Caco-2 (cell line): ENCODE measurements at regions not wholly inside any gene's neighbourhood (a gene's known extent, or its start where the extent isn't known, plus 50 kb on each side); places are given as distances from the start of the nearest gene placed in this dataset.
A peak's percentile ranks its signal among the peaks of the same experiment; 100 is the strongest.

Experiments
- BruUV-seq: library from RNA; stranded (reverse); fragments of 400-500 nt; replicated peaks from 2 replicates; lab custom pipeline; 2021; lab: Mats Ljungman, UMichigan
- CTCF ChIA-PET: fragments of 300-600 bp; sonication (Branson Sonifier 250); formaldehyde crosslinking; loops from one replicate; lab custom pipeline; 2022; ENCODE audit warnings: antibody characterized with exemption; lab: Charles Lee
- POLR2A ChIA-PET: fragments of 300-600 bp; sonication (Branson Sonifier 250); formaldehyde crosslinking; loops from one replicate; lab custom pipeline; 2022; ENCODE audit warnings: antibody characterized with exemption; lab: Charles Lee
- DNase-seq, 2 experiments: peaks; one replicate each; pipeline versions ENCODE4 v3.0.0 to v3.0.0-alpha.2; 2020 to 2022
- H3K27me3 ChIP-seq: replicated peaks from 2 replicates; pipeline ENCODE4 v1.6.0; 2011; ENCODE audit warnings: low read length; ENCODE audit not compliant: control insufficient read depth, insufficient read depth
- H3K36me3 ChIP-seq: 2 replicates; pipeline ENCODE4 v1.5.1; 2011; ENCODE audit warnings: low read length; ENCODE audit not compliant: control insufficient read depth, insufficient read depth
- H3K4me1 ChIP-seq: fragments of 250-450 bp; sonication (Bioruptor Pico); 2 replicates; pipeline ENCODE4 v1.5.1; 2020; ENCODE audit warnings: mild to moderate bottlenecking
- H3K4me3 ChIP-seq: 2 replicates; pipeline ENCODE4 v1.5.1; 2011; ENCODE audit warnings: low read depth, mild to moderate bottlenecking, control low read depth, low read length
- H3K9me3 ChIP-seq: fragments of 250-450 bp; sonication (Bioruptor Pico); 2 replicates; pipeline ENCODE4 v1.5.1; 2020; ENCODE audit warnings: mild to moderate bottlenecking, moderate library complexity
- H3K27ac Mint-ChIP-seq: one replicate; pipeline ENCODE4 v1.8.0; 2022; ENCODE audit warnings: mixed read lengths; ENCODE audit not compliant: unreplicated experiment
- H3K27me3 Mint-ChIP-seq: one replicate; pipeline ENCODE4 v1.8.0; 2022; ENCODE audit warnings: mixed read lengths; ENCODE audit not compliant: insufficient read depth, unreplicated experiment
- H3K36me3 Mint-ChIP-seq: one replicate; pipeline ENCODE4 v1.8.0; 2022; ENCODE audit warnings: mild to moderate bottlenecking, mixed read lengths; ENCODE audit not compliant: insufficient read depth, unreplicated experiment
- H3K4me1 Mint-ChIP-seq: one replicate; pipeline ENCODE4 v1.8.0; 2022; ENCODE audit warnings: low read depth, mixed read lengths; ENCODE audit not compliant: unreplicated experiment
- H3K4me3 Mint-ChIP-seq: one replicate; pipeline ENCODE4 v1.8.0; 2022; ENCODE audit warnings: mild to moderate bottlenecking, moderate library complexity, mixed read lengths; ENCODE audit not compliant: unreplicated experiment
- H3K9me3 Mint-ChIP-seq: one replicate; pipeline ENCODE4 v1.8.0; 2022; ENCODE audit warnings: mixed read lengths; ENCODE audit not compliant: unreplicated experiment
- intact Hi-C: fragments of 100-400 bp; cut with micrococcal nuclease; formaldehyde crosslinking; loops from one replicate; pipeline ENCODE4 v1.10.0; 2022; ENCODE audit not compliant: unreplicated experiment
- TF ChIP-seq, protein P1 (sequence below), 2 experiments: fragments of 200-600 bp in 1 of 2; IDR thresholded peaks; 1 replicate in 1 of 2; 2 replicates in 1 of 2; pipeline versions ENCODE4 v1.5.1 to v1.8.0; 2011 to 2022; ENCODE audit warnings: antibody characterized with exemption in 1 of 2, control low read depth in 1 of 2, inconsistent platforms in 1 of 2, low read depth in 1 of 2, low read length in 1 of 2, mild to moderate bottlenecking in 1 of 2, moderate library complexity in 1 of 2; ENCODE audit not compliant: insufficient read depth in 1 of 2, severe bottlenecking in 1 of 2, unreplicated experiment in 1 of 2

DNA sequence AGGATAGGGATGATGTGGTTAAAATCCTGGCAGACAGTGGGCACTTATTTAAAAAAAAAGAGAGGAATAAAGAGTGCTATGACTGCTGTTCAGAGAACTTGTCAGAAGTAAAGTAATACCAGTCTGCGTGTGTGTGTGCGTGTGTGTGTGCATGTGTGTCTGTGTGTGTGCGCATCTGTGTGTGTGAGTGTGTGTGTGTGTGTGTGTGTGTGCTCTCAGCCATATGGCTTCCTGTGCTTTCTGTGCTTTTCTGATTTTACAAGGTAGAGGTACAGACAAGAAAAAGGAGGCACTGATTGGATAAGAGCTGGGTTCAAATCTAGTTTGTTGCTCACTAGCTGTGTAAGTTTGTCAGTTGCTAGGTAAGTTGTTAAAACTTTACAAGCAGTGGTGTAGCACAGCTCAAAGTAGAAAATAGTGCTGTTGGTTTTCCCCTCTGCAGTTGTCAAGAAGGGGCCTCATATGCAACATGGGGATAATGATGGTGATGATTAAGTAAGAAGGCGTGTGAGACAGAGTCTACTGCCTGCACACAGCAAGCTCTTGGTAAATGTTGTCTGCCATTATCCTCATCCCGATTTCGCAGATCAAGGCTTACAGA lies 155.3 kb upstream of the ZNF217 start:
- intact Hi-C loops: loop anchor here (1.0 to 2.0 kb wide), 3 partner anchors 11 to 170 kb away; no protein-coding TSS in a partner anchor
- no peaks in the 10 kb centered on the region for H3K36me3 ChIP-seq
- Mint-ChIP-seq H3K36me3 (peaks cover 5% of the 10 kb centered on the region), H3K9me3 (no peaks in the 10 kb centered on the region), H3K27me3 (no peaks in the 10 kb centered on the region), H3K27ac (peak overlapping the region; percentile 91), H3K4me3 (no peak overlapping the region), H3K4me1 (peaks cover 56% of the 10 kb centered on the region)
- peaks cover 55% of the 10 kb centered on the region for H3K4me1 ChIP-seq
- no peak overlapping the region for H3K4me3 ChIP-seq
- BruUV-seq: no TSS peak
- H3K9me3 ChIP-seq: no peaks in the 10 kb centered on the region
- TF ChIP-seq, protein P1, sequence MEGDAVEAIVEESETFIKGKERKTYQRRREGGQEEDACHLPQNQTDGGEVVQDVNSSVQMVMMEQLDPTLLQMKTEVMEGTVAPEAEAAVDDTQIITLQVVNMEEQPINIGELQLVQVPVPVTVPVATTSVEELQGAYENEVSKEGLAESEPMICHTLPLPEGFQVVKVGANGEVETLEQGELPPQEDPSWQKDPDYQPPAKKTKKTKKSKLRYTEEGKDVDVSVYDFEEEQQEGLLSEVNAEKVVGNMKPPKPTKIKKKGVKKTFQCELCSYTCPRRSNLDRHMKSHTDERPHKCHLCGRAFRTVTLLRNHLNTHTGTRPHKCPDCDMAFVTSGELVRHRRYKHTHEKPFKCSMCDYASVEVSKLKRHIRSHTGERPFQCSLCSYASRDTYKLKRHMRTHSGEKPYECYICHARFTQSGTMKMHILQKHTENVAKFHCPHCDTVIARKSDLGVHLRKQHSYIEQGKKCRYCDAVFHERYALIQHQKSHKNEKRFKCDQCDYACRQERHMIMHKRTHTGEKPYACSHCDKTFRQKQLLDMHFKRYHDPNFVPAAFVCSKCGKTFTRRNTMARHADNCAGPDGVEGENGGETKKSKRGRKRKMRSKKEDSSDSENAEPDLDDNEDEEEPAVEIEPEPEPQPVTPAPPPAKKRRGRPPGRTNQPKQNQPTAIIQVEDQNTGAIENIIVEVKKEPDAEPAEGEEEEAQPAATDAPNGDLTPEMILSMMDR (IDR thresholded peaks at IDR 0.05; ENCODE audit: insufficient read depth in 1 of 2, low read depth in 1 of 2, low read length in 1 of 2, severe bottlenecking in 1 of 2, unreplicated experiment in 1 of 2): no peak
- no peak for DNase-seq
- CTCF ChIA-PET: interaction anchor here (0.5 to 1.7 kb wide), 6 partner anchors 8 to 87 kb away, joined by 3 to 7 read pairs (median 4); no protein-coding TSS in a partner anchor
- H3K27me3 ChIP-seq: no peaks in the 10 kb centered on the region
- POLR2A ChIA-PET: interaction anchor here (0.5 to 2.1 kb wide), 7 partner anchors 10 to 188 kb away, joined by 3 to 10 read pairs (median 4); no protein-coding TSS in a partner anchor

DNA sequence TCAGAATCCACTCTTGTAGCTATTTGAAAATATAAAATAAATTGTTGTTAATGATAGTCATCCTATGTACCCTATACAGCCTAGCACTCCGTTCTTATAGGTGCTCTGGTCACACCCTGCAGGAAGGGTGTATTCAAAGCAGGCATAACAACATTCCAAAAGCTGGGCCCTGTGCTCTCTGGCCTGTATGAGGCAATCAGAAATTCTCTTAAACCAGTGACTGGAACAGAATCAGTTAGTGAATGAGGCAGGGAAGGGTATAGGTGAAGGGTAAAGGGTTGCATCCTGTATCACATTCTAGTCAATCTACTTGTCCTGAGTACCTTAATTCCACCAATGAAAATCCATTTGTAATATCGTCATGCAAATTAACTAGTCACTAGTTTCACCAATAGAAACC lies 154.5 kb upstream of the ZNF217 start:
- H3K36me3 Mint-ChIP-seq: peaks cover 5% of the 10 kb centered on the region
- POLR2A ChIA-PET: interaction anchor here (1.1 to 2.1 kb wide), 2 partner anchors 9 to 16 kb away, joined by 8 to 10 read pairs; no protein-coding TSS in a partner anchor
- H3K4me3 ChIP-seq: no peak overlapping the region
- H3K9me3 Mint-ChIP-seq: no peaks in the 10 kb centered on the region
- BruUV-seq: no TSS peak
- H3K4me1 ChIP-seq: peaks cover 48% of the 10 kb centered on the region
- no peaks in the 10 kb centered on the region for H3K9me3 ChIP-seq
- no peaks in the 10 kb centered on the region for H3K27me3 Mint-ChIP-seq
- no peaks in the 10 kb centered on the region for H3K27me3 ChIP-seq
- CTCF ChIA-PET: interaction anchor here (0.6 to 1.1 kb wide), 3 partner anchors 9 to 79 kb away, joined by 3 to 6 read pairs (median 3); no protein-coding TSS in a partner anchor
- no peaks in the 10 kb centered on the region for H3K36me3 ChIP-seq
- TF ChIP-seq, protein P1 (IDR thresholded peaks at IDR 0.05; ENCODE audit: insufficient read depth in 1 of 2, low read depth in 1 of 2, low read length in 1 of 2, severe bottlenecking in 1 of 2, unreplicated experiment in 1 of 2): no peak
- DNase-seq: peak; percentile 88 to 91
- intact Hi-C loops: loop anchor here (1.0 to 2.0 kb wide), 3 partner anchors 10 to 169 kb away; no protein-coding TSS in a partner anchor
- H3K27ac Mint-ChIP-seq: peak overlapping the region; percentile 91
- H3K4me1 Mint-ChIP-seq: peaks cover 54% of the 10 kb centered on the region
- no peak overlapping the region for H3K4me3 Mint-ChIP-seq

DNA sequence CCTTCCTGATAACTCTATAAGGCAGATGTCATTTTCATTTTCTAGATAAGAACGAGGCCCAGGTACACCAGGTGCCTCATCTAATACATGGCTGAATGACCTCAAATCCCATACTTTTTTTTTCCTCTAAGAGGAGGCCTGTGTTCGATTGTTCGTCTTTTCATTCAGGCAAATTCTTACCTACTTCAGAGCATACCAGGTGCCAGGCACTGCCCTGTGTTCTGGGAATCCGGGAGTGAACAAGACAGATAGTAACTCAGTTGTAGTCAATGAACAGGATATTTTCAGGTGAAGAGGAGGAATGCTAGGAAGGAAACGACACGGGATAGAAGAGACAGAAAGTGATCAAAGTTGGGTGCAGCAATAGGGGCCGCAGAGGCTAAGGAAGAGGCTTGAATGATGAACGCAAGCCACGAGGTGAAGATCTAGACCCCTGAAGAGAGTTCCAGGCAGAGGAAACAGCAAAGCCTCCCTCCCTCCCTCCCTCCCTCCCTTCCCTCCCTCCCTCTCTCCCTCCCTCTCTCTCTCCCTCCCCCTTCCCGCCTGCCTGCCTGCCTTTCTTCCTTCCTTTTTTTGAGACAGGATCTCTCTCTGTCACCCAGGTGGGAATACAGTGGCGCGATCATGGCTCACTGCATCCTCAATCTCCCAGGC lies 150.1 kb upstream of the ZNF217 start:
- CTCF ChIA-PET: interaction anchor here (0.6 kb wide), 1 partner anchor 213 kb away, joined by 3 read pairs; no protein-coding TSS in a partner anchor
- Histone ChIP-seq H3K4me3 (no peak overlapping the region), H3K36me3 (no peaks in the 10 kb centered on the region), H3K27me3 (no peaks in the 10 kb centered on the region), H3K4me1 (peaks cover 37% of the 10 kb centered on the region), H3K9me3 (no peaks in the 10 kb centered on the region)
- intact Hi-C loops: no loop called here
- no peak for DNase-seq
- Mint-ChIP-seq H3K27me3 (no peaks in the 10 kb centered on the region), H3K4me3 (no peak overlapping the region), H3K9me3 (no peaks in the 10 kb centered on the region), H3K36me3 (peaks cover 5% of the 10 kb centered on the region), H3K27ac (peak overlapping the region; percentile 12), H3K4me1 (peaks cover 44% of the 10 kb centered on the region)
- TF ChIP-seq, protein P1 (IDR thresholded peaks at IDR 0.05; ENCODE audit: insufficient read depth in 1 of 2, low read depth in 1 of 2, low read length in 1 of 2, severe bottlenecking in 1 of 2, unreplicated experiment in 1 of 2): no peak
- BruUV-seq: no TSS peak
- POLR2A ChIA-PET: no interaction called here
